Right ventricle myocardium inferior (tissue), 1 donor: ENCODE measurements at regions not wholly inside any gene's neighbourhood (a gene's known extent, or its start where the extent isn't known, plus 50 kb on each side); places are given as distances from the start of the nearest gene placed in this dataset.

ENCODE experiments used
- ATAC-seq: fragments of 200-7000 bp; cut with Tn5 transposase; one replicate; pipeline ENCODE4 v1.9.1; 2020; ENCODE audit warnings: mild to moderate bottlenecking, moderate library complexity
- DNase-seq: peaks from one replicate; pipeline ENCODE4 v3.0.0; 2021; ENCODE audit errors: missing footprints
- intact Hi-C: fragments of 100-400 bp; cut with DNase I; formaldehyde crosslinking; loops from one replicate; pipeline ENCODE4 v1.11.0; 2022
- donor health status: DM: no; HTN: yes; CAD: no; lungs with severe emphysema.

- DNase-seq (no peak), ATAC-seq (no peak)
- intact Hi-C loops: no loop called here
Measured at GRCh38 chr20:50254466-50255079, 63.9 kb downstream of the CEBPB start.

- DNase-seq: no peak
- intact Hi-C loops: no loop called here
- no peak for ATAC-seq
Measured at GRCh38 chr20:50256577-50256976, 65.9 kb downstream of the CEBPB start.

- ATAC-seq (no peak), DNase-seq (no peak)
- intact Hi-C loops: no loop called here
Measured at GRCh38 chr20:50257860-50258259, 67.2 kb downstream of the CEBPB start.

GRCh38 chr20:50258790-50259483 is 68.3 kb downstream of the CEBPB start:
- intact Hi-C loops: no loop called here
- DNase-seq: no peak
- no peak for ATAC-seq

DNA sequence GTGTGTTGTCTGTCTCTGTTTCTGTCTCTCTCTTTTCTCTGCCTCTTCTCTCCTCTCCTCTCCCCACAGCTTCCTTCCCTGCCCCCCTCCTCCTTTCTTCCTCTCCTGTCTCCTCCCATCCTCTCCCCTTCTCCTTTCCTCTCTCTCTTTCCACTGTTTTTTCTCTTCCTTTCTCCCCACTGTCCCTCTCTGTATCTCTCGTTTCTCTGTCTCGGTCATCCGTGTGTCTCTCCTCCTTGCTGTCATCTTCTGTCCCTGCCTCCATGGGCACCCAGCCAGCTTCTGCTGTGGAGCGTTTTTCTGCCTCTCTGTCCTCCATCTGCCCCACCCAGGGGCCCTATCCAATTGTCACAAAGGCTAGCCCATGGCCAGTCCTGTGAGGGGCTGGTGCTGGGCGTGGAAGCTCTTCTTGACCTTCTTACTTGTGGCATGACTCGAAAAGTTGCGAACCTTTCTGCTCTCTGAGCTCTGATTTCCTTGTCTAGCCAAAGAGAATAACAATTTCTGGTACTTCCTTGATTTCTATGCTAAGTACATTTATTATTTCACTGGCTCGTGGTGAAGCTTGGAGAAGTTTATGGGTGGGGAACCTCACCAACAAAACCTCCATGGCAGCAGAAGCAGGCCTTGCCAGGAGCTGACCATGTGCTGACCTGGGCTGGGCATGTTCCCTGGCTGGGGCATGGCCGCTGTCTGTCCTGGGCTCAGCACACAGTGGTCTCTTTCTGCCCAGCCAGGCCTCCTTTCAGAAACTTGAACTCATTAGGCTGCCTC is 69.3 kb downstream of the CEBPB start:
- intact Hi-C loops: no loop called here
- peak; percentile 89 for DNase-seq
- peak; percentile 45 for ATAC-seq

GRCh38 chr20:50260479-50261221 is 70.0 kb downstream of the CEBPB start:
- peak; percentile 48 for ATAC-seq
- DNase-seq: no peak
- intact Hi-C loops: no loop called here

- no peak for DNase-seq
- intact Hi-C loops: no loop called here
- ATAC-seq: no peak
Measured at GRCh38 chr20:50261471-50262212, 71.0 kb downstream of the CEBPB start.

GRCh38 chr20:50263831-50264230 is 73.2 kb downstream of the CEBPB start:
- no peak for ATAC-seq
- no peak for DNase-seq
- intact Hi-C loops: no loop called here

- no peak for DNase-seq
- intact Hi-C loops: no loop called here
- ATAC-seq: no peak
Measured at GRCh38 chr20:50264534-50265145, 74.0 kb downstream of the CEBPB start.

DNA sequence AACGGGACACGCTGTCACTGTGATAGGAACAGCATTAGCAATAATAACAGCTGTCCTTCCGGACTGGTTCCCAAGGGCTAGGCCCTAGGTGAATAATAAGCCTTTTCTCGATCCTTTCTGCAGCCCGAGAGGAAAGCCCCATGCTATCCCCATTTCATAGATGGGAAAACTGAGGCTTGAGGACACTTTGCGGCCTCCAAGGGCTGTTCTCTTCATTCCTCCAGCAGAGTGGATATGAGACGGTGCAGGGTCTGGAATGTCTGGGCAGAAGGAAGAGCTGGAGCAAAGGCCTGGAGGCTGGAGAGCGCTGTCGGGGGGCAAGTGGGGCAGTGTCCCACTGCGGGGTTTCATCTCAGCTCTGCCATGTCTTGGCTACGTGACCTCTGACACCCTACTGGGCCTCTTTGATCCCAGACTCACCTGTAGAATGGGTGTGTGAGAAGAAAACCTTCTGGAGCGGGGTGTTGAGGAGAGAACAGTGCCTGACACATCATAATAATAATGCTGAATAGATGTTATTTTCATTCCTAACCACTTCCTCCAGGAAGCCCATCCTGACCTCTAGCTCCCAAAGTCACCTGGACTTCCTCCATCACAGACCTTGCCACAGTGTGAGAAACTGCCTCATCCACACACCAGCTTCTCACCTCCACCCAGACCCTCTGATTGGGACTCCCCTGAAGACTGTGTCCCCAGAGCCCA is 74.8 kb downstream of the CEBPB start:
- intact Hi-C loops: no loop called here
- DNase-seq (no peak), ATAC-seq (no peak)

- intact Hi-C loops: no loop called here
- ATAC-seq: no peak
- no peak for DNase-seq
Measured at GRCh38 chr20:50266293-50267040, 75.8 kb downstream of the CEBPB start.

DNA sequence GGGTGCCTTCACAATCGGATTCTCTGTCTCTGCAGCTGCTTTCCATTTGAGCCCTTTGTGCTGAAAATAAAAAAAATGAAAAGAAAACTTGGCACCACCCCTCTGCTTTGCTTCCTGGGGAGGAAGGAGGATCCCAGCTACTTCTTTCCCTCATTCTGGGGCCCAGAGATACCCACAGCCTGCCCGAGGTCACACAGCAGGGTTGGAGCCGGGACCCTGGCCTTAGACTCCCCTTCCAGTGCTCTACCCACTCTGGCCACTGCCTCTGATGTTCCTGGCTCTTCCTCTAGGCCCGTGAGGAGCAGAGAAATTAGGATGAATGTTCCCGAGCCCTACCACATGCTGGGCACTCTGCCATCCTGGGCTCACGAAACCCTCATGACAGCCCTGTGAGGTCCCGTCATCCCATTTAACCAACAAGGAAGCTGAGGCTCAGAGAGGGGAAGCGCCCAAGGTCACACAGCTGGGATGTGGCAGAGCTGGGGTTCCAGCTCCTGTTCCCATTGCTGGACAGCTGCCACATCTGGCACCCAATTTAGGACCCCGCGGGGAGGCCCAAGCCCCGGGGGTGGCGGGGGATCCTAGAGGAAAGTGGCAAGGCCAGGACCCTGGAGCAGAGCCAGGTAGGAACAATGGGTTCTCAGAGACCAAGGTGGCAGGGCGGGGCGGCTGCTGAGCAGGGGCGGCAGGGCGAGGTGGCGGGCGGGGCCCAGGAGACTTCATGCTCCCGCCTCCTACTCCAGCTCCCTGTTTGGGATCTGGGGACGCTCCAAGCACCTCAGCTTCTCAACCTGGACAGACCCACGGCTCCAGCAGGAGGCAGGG is 76.6 kb downstream of the CEBPB start:
- intact Hi-C loops: no loop called here
- ATAC-seq (peak; percentile 42), DNase-seq (peak; percentile 82)

- intact Hi-C loops: no loop called here
- ATAC-seq (no peak), DNase-seq (no peak)
Measured at GRCh38 chr20:50267866-50268219, 77.2 kb downstream of the CEBPB start.

DNA sequence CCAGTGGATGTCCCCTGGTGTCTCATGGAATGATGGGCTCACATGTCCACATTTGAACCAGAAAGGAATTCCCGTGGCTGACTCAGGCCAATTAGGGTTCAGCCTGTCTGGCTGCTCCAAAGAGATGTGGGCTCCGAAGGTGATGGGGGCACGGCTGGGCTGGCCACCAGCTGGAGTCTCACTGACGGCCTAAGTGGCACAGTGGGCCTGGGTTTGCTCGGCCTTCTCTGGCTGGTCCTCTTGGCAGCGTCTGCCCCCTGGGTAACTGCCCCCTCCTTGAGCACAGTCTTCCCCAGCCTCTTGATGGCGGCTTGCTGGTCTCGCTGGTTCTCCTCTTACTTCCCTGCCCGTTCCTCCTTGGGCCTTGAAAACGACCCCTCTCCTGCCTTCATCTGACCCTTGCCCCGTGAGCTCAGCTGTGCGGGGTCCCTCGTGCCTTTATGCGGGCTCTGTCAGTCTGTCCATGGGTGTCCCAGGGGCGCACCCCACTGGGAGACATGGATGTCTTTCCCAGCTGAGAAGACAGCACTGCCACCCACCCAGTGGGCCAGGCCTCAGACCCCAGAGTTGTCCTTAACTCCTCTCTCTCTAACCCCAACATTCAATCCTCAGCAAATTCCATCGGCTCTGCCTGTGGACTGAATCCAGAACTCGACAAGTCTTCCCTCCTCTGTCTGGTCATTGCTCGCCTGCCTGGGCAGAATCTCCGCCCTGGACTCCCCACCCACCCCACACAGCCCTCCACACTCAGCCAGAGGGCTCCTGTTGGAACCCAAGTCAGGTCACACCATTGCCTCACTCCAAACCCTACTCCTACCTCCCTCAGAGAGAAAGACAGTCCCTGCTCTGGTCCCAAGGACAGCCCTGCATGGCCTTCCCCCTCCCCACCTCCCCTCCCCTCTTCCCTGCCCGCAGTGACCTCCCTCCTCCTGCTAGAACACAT is 78.7 kb downstream of the CEBPB start:
- DNase-seq (no peak), ATAC-seq (no peak)
- intact Hi-C loops: no loop called here

- intact Hi-C loops: no loop called here
- DNase-seq: no peak
- ATAC-seq: no peak
Measured at GRCh38 chr20:50270034-50270395, 79.4 kb downstream of the CEBPB start.
